Transverse colon (tissue), 4 donors: ENCODE measurements at regions not wholly inside any gene's neighbourhood (a gene's known extent, or its start where the extent isn't known, plus 50 kb on each side); places are given as distances from the start of the nearest gene placed in this dataset.
"Not testable (repeated sequence)": the region's sequence is repeated elsewhere in the genome, so short reads cannot be mapped to it uniquely, and the experiment has no call there.

Source experiments
- DNase-seq: peaks from one replicate; pipeline ENCODE4 v3.0.0-alpha.2; 2019
- H3K27ac ChIP-seq, 4 donors: fragments of 200-600 bp; sonication (generic); 2 replicates each; pipeline ENCODE4 v1.5.1; 2016 to 2018; ENCODE audit warnings: inconsistent platforms in 4 of 4
- H3K27me3 ChIP-seq: fragments of 200-600 bp; sonication (generic); 2 replicates; pipeline ENCODE4 v1.5.1; 2017; ENCODE audit warnings: inconsistent platforms
- H3K36me3 ChIP-seq, 4 donors: fragments of 200-600 bp; sonication (generic); 2 replicates each; pipeline ENCODE4 v1.5.1; 2017 to 2019; ENCODE audit warnings: inconsistent platforms in 4 of 4
- H3K4me1 ChIP-seq, 4 donors: fragments of 200-600 bp; sonication (generic); 2 replicates each; pipeline ENCODE4 v1.5.1; 2017 to 2020; ENCODE audit warnings: inconsistent platforms in 4 of 4
- H3K4me3 ChIP-seq, 4 donors: fragments of 200-600 bp; sonication (generic); 1 replicate in 1 of 4; 2 replicates in 3 of 4; pipeline versions ENCODE4 v1.5.1 to v1.6.1; 2017 to 2019; ENCODE audit warnings: inconsistent platforms in 4 of 4
- H3K9me3 ChIP-seq, 2 donors: fragments of 200-600 bp; sonication (generic); 2 replicates each; pipeline ENCODE4 v1.5.1; 2017 to 2019; ENCODE audit warnings: inconsistent platforms in 2 of 2
- CTCF ChIP-seq, 5 experiments: fragments of 200-600 bp in 3 of 5; fragments of 450-650 bp in 2 of 5; sonication (generic) in 3 of 5; IDR thresholded peaks; 1 replicate in 2 of 5; 2 replicates in 3 of 5; pipeline ENCODE4 v1.5.1; 2016 to 2017; ENCODE audit warnings: antibody characterized with exemption in 5 of 5, inconsistent platforms in 3 of 5, mild to moderate bottlenecking in 2 of 5, moderate library complexity in 1 of 5
- EP300 ChIP-seq: sonication (generic); formaldehyde crosslinking; IDR thresholded peaks from one replicate; pipeline ENCODE4 v1.6.1; 2017; ENCODE audit warnings: antibody characterized with exemption, low read depth
- POLR2A ChIP-seq: fragments of 450-650 bp; IDR thresholded peaks from one replicate; pipeline ENCODE4 v1.6.1; 2016; ENCODE audit warnings: antibody characterized with exemption, mild to moderate bottlenecking, moderate library complexity
- POLR2AphosphoS5 ChIP-seq, 3 donors: sonication (generic); formaldehyde crosslinking; IDR thresholded peaks; one replicate each; pipeline ENCODE4 v1.6.1; 2016; ENCODE audit warnings: antibody characterized with exemption in 3 of 3
- WGBS, 2 donors: methylation state at CpG; one replicate each; pipeline ENCODE4 v1.1.5; 2018; ENCODE audit warnings: low coverage in 1 of 2; 5-methylcytosine and 5-hydroxymethylcytosine counted together
- in situ Hi-C, 4 donors: fragments of 200-750 bp; cut with MboI; loops; one replicate each; pipeline versions ENCODE4 v1.15.0 to v1.15.1; 2017; ENCODE audit warnings: low sequenced_read_pairs in 3 of 4, low pct_ligation_motif_present in 1 of 4, low pct_unique_long_range_greater_than_20kb in 1 of 4
- intact Hi-C: fragments of 100-400 bp; cut with DNase I; formaldehyde crosslinking; loops from one replicate; pipeline ENCODE4 v1.15.1; 2023; ENCODE audit warnings: low total_unique reads

DNA sequence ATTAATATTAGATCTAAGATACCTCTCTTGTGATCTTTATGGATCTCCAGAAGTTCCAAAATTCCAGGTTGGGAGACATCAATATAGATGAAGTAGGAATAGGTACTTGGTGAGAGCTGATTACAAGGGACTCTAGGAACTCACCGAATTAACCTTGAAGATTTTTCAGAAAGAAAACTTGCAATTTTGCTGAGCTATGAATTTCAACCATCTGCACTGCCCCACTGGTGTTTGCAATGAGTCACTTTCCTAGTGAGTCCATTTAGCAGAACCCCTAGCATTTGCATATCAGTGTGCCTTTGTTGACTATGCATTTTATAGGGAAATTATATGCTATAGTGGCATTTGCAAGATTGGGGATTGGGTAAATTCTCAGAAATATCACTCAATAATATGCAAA is 122.0 kb downstream of the CTNND1 start:
- H3K36me3 ChIP-seq: no peaks in the 10 kb centered on the region
- no peak for DNase-seq
- intact Hi-C loops (no loop called here), in situ Hi-C loops (no loop called here)
- H3K27me3 ChIP-seq: no peaks in the 10 kb centered on the region
- no peaks in the 10 kb centered on the region for H3K4me1 ChIP-seq
- TF ChIP-seq POLR2A (no peak), POLR2AphosphoS5 (IDR thresholded peaks at IDR 0.05) (no peak), EP300 (no peak), CTCF (IDR thresholded peaks at IDR 0.05) (no peak)
- no peak overlapping the region for H3K27ac ChIP-seq
- H3K9me3 ChIP-seq: no peaks in the 10 kb centered on the region
- H3K4me3 ChIP-seq: no peak overlapping the region
- WGBS, 2 donors: 67 to 91% methylated on average over 1 of the region's 1 CpG

- in situ Hi-C loops (no loop called here), intact Hi-C loops (no loop called here)
- H3K4me1 ChIP-seq: no peaks in the 10 kb centered on the region
- H3K27me3 ChIP-seq: no peaks in the 10 kb centered on the region
- H3K36me3 ChIP-seq: no peaks in the 10 kb centered on the region
- TF ChIP-seq EP300: no peak
- TF ChIP-seq POLR2A: no peak
- no peak for TF ChIP-seq CTCF (IDR thresholded peaks at IDR 0.05)
- no peak for TF ChIP-seq POLR2AphosphoS5 (IDR thresholded peaks at IDR 0.05)
- H3K9me3 ChIP-seq: no peaks in the 10 kb centered on the region
- H3K27ac ChIP-seq: no peak overlapping the region
- H3K4me3 ChIP-seq: no peak overlapping the region
- no peak for DNase-seq
- 58 to 75% methylated on average over 1 to 5 of the region's 5 CpGs for WGBS, 2 donors
Observed at GRCh38 chr11:57885298-57886050, 123.9 kb downstream of the CTNND1 start.

- Histone ChIP-seq H3K4me3 (no peak overlapping the region), H3K4me1 (no peaks in the 10 kb centered on the region), H3K27ac (no peak overlapping the region), H3K36me3 (no peaks in the 10 kb centered on the region), H3K27me3 (no peaks in the 10 kb centered on the region), H3K9me3 (no peaks in the 10 kb centered on the region)
- WGBS, 2 donors: 85 to 89% methylated on average over 2 to 3 of the region's 3 CpGs
- no peak for TF ChIP-seq POLR2A
- in situ Hi-C loops (no loop called here), intact Hi-C loops (no loop called here)
- no peak for DNase-seq
Observed at GRCh38 chr11:57888386-57888785, 126.8 kb downstream of the CTNND1 start.

- 89 to 93% methylated on average over 1 of the region's 1 CpG for WGBS, 2 donors
- H3K9me3 ChIP-seq: no peaks in the 10 kb centered on the region
- H3K27ac ChIP-seq: no peak overlapping the region
- DNase-seq: no peak
- H3K27me3 ChIP-seq: no peaks in the 10 kb centered on the region
- in situ Hi-C loops (no loop called here), intact Hi-C loops (no loop called here)
- H3K4me1 ChIP-seq: no peaks in the 10 kb centered on the region
- TF ChIP-seq EP300 (no peak), CTCF (IDR thresholded peaks at IDR 0.05) (no peak), POLR2AphosphoS5 (IDR thresholded peaks at IDR 0.05) (no peak), POLR2A (no peak)
- H3K4me3 ChIP-seq: no peak overlapping the region
- no peaks in the 10 kb centered on the region for H3K36me3 ChIP-seq
Observed at GRCh38 chr11:57890521-57890920, 128.9 kb downstream of the CTNND1 start.

- H3K27ac ChIP-seq, H3K36me3 ChIP-seq, H3K4me3 ChIP-seq, in situ Hi-C loops, DNase-seq, H3K9me3 ChIP-seq, H3K4me1 ChIP-seq, H3K27me3 ChIP-seq, intact Hi-C loops: not testable (repeated sequence)
- WGBS, 2 donors: 73% methylated on average over 2 of the region's 2 CpGs; no CpG with 5 or more reads in 1 of the 2 donors
Observed at GRCh38 chr11:57893200-57893599, 130.5 kb upstream of the OR9Q1 start.
